Liver (tissue), 8 donors: ENCODE measurements at regions not wholly inside any gene's neighbourhood (a gene's known extent, or its start where the extent isn't known, plus 50 kb on each side); places are given as distances from the start of the nearest gene placed in this dataset.

Source experiments
- DNase-seq: peaks from one replicate; pipeline ENCODE4 v3.0.0-alpha.2; 2017; ENCODE audit warnings: low spot score
- H3K27ac ChIP-seq, 2 donors: one replicate each; pipeline ENCODE4 v1.7.0; 2013; ENCODE audit warnings: inconsistent platforms in 2 of 2, low read length in 2 of 2, control low read depth in 1 of 2, low read depth in 1 of 2, mild to moderate bottlenecking in 1 of 2
- H3K27me3 ChIP-seq, 4 donors: one replicate each; pipeline versions ENCODE4 v1.6.1 to v1.7.0; 2013; ENCODE audit warnings: low read length in 3 of 4, inconsistent platforms in 1 of 4, mild to moderate bottlenecking in 1 of 4, moderate library complexity in 1 of 4; ENCODE audit not compliant: control insufficient read depth in 4 of 4, insufficient read depth in 4 of 4
- H3K36me3 ChIP-seq, 4 donors: one replicate each; pipeline versions ENCODE4 v1.6.1 to v1.7.0; 2013; ENCODE audit warnings: low read length in 3 of 4, mild to moderate bottlenecking in 3 of 4, low read depth in 1 of 4, moderate library complexity in 1 of 4; ENCODE audit not compliant: control insufficient read depth in 4 of 4, insufficient read depth in 3 of 4
- H3K4me1 ChIP-seq, 4 donors: one replicate each; pipeline versions ENCODE4 v1.6.1 to v1.7.0; 2013; ENCODE audit warnings: low read length in 3 of 4, mild to moderate bottlenecking in 3 of 4, moderate library complexity in 1 of 4; ENCODE audit not compliant: control insufficient read depth in 4 of 4, insufficient read depth in 4 of 4
- H3K4me3 ChIP-seq, 3 donors: one replicate each; pipeline versions ENCODE4 v1.6.1 to v1.7.0; 2013; ENCODE audit warnings: low read length in 3 of 3, control low read depth in 1 of 3, low read depth in 1 of 3, mild to moderate bottlenecking in 1 of 3
- H3K9ac ChIP-seq, 2 donors: one replicate each; pipeline ENCODE4 v1.7.0; 2013; ENCODE audit warnings: low read length in 2 of 2, mild to moderate bottlenecking in 2 of 2, moderate library complexity in 2 of 2, control low read depth in 1 of 2, low read depth in 1 of 2
- H3K9me3 ChIP-seq, 4 donors: one replicate each; pipeline versions ENCODE4 v1.6.1 to v1.7.0; 2013; ENCODE audit warnings: low read length in 3 of 4; ENCODE audit not compliant: control insufficient read depth in 4 of 4
- ATF3 ChIP-seq: IDR thresholded peaks from 2 replicates; pipeline ENCODE4 v1.6.1; 2016; ENCODE audit warnings: antibody characterized with exemption
- CTCF ChIP-seq: fragments of 150-350 bp; IDR thresholded peaks from 2 replicates; pipeline ENCODE4 v1.5.1; 2017; ENCODE audit warnings: improper control_type of control experiment, low read depth, low read length; ENCODE audit not compliant: missing input control
- EGR1 ChIP-seq, 2 donors: IDR thresholded peaks; 2 replicates each; pipeline ENCODE4 v1.6.1; 2016 to 2018; ENCODE audit warnings: antibody characterized with exemption in 2 of 2, low read depth in 2 of 2
- FOXA1 ChIP-seq: IDR thresholded peaks from 2 replicates; pipeline ENCODE4 v1.6.1; 2016; ENCODE audit warnings: antibody characterized with exemption
- FOXA2 ChIP-seq: IDR thresholded peaks from 2 replicates; pipeline ENCODE4 v1.6.1; 2016; ENCODE audit warnings: antibody characterized with exemption
- GABPA ChIP-seq, 2 donors: IDR thresholded peaks in 1 of 2; conservative IDR thresholded peaks in 1 of 2; 2 replicates each; pipeline ENCODE4 v1.6.1; 2016; ENCODE audit warnings: antibody characterized with exemption in 2 of 2, mild to moderate bottlenecking in 1 of 2, moderate library complexity in 1 of 2
- HNF4A ChIP-seq, 2 donors: conservative IDR thresholded peaks; 2 replicates each; pipeline ENCODE4 v1.6.1; 2016; ENCODE audit warnings: antibody characterized with exemption in 2 of 2, mild to moderate bottlenecking in 2 of 2
- HNF4G ChIP-seq: IDR thresholded peaks from 2 replicates; pipeline ENCODE4 v1.6.1; 2016; ENCODE audit warnings: antibody characterized with exemption
- JUND ChIP-seq, 2 donors: IDR thresholded peaks; 2 replicates each; pipeline ENCODE4 v1.6.1; 2016; ENCODE audit warnings: antibody characterized with exemption in 2 of 2
- MAX ChIP-seq: IDR thresholded peaks from 2 replicates; pipeline ENCODE4 v1.6.1; 2016; ENCODE audit warnings: antibody characterized with exemption
- NR2F2 ChIP-seq: IDR thresholded peaks from 2 replicates; pipeline ENCODE4 v1.6.1; 2016; ENCODE audit warnings: antibody characterized with exemption
- RAD21 ChIP-seq, 2 donors: IDR thresholded peaks; 2 replicates each; pipeline ENCODE4 v1.6.1; 2016; ENCODE audit warnings: antibody characterized with exemption in 2 of 2, mild to moderate bottlenecking in 2 of 2
- REST ChIP-seq: IDR thresholded peaks from 2 replicates; pipeline ENCODE4 v1.6.1; 2016; ENCODE audit warnings: antibody characterized with exemption, mild to moderate bottlenecking
- RXRA ChIP-seq, 2 donors: IDR thresholded peaks; 2 replicates each; pipeline ENCODE4 v1.6.1; 2017 to 2018; ENCODE audit warnings: antibody characterized with exemption in 2 of 2, mild to moderate bottlenecking in 1 of 2
- TAF1 ChIP-seq: conservative IDR thresholded peaks from 2 replicates; pipeline ENCODE4 v1.6.1; 2016; ENCODE audit warnings: antibody characterized with exemption, mild to moderate bottlenecking
- YY1 ChIP-seq: IDR thresholded peaks from 2 replicates; pipeline ENCODE4 v1.6.1; 2016; ENCODE audit warnings: antibody characterized with exemption, mild to moderate bottlenecking
- ZBTB33 ChIP-seq: IDR thresholded peaks from 2 replicates; pipeline ENCODE4 v1.6.1; 2016; ENCODE audit warnings: antibody characterized with exemption
- WGBS: extraction: QIAGEN DNeasy Blood & Tissue Kit; methylation state at CpG from one replicate; pipeline ENCODE4 v1.1.7; 2013; 5-methylcytosine and 5-hydroxymethylcytosine counted together
- donor health status: healthy.
- donor health status: healthy.
- donor health status: healthy.
- donor health status: healthy.
- donor health status: healthy.

- H3K9ac ChIP-seq, result no peak overlapping the region
- no peaks in the 10 kb centered on the region for H3K36me3 ChIP-seq
These were observed 71.9 kb downstream of the KLHDC7A start for GRCh38 chr1:18552631-18553030.

GRCh38 chr1:18553388-18553787 lies 72.7 kb downstream of the KLHDC7A start:
- no peak overlapping the region for H3K4me3 ChIP-seq
- H3K27me3 ChIP-seq, result peaks cover 0 to 7% (median 4%) of the 10 kb centered on the region in 4 donors
- H3K9me3 ChIP-seq, result no peaks in the 10 kb centered on the region
- no peak for DNase-seq
- no peak overlapping the region for H3K9ac ChIP-seq
- no peaks in the 10 kb centered on the region for H3K4me1 ChIP-seq
- H3K36me3 ChIP-seq, result no peaks in the 10 kb centered on the region
- 91% methylated on average over 11 of the region's 11 CpGs for WGBS
- H3K27ac ChIP-seq, result no peak overlapping the region
- TF ChIP-seq JUND (IDR thresholded peaks at IDR 0.05) (no peak), HNF4A (conservative IDR thresholded peaks at IDR 0.05) (no peak), TAF1 (no peak), RXRA (IDR thresholded peaks at IDR 0.05) (no peak)

More at GRCh38 chr1:18552631-18553030, 71.9 kb downstream of the KLHDC7A start:
- no peaks in the 10 kb centered on the region for H3K9me3 ChIP-seq
- no peak for TF ChIP-seq MAX
- TF ChIP-seq YY1, result no peak
- no peak for TF ChIP-seq GABPA (IDR thresholded peaks at IDR 0.05 in 1 of 2, conservative IDR thresholded peaks at IDR 0.05 in 1 of 2)
- 77% methylated on average over 9 of the region's 9 CpGs for WGBS
- no peak overlapping the region for H3K27ac ChIP-seq
- H3K27me3 ChIP-seq, result peaks cover 0 to 7% (median 2%) of the 10 kb centered on the region in 4 donors
- no peak for DNase-seq
- H3K4me1 ChIP-seq, result no peaks in the 10 kb centered on the region
- no peak overlapping the region for H3K4me3 ChIP-seq

GRCh38 chr1:18554099-18554498 lies 73.4 kb downstream of the KLHDC7A start:
- H3K27me3 ChIP-seq, result peaks cover 0 to 7% (median 4%) of the 10 kb centered on the region in 4 donors
- 52% methylated on average over 5 of the region's 5 CpGs for WGBS

More at GRCh38 chr1:18554099-18554498, 73.4 kb downstream of the KLHDC7A start:
- TF ChIP-seq REST, result no peak
- TF ChIP-seq MAX, result no peak
- no peak for TF ChIP-seq ATF3
- TF ChIP-seq RXRA (IDR thresholded peaks at IDR 0.05), result no peak
- no peak for TF ChIP-seq EGR1 (IDR thresholded peaks at IDR 0.05; ENCODE audit: low read depth in 2 of 2)
- TF ChIP-seq HNF4G, result no peak
- no peak for TF ChIP-seq HNF4A (conservative IDR thresholded peaks at IDR 0.05)
- TF ChIP-seq GABPA (IDR thresholded peaks at IDR 0.05 in 1 of 2, conservative IDR thresholded peaks at IDR 0.05 in 1 of 2), result no peak
- TF ChIP-seq NR2F2, result no peak
- no peak for TF ChIP-seq FOXA2
- TF ChIP-seq JUND (IDR thresholded peaks at IDR 0.05), result no peak
- no peak for TF ChIP-seq RAD21 (IDR thresholded peaks at IDR 0.05)
- no peak for TF ChIP-seq ZBTB33
- no peak for TF ChIP-seq FOXA1
- no peak for TF ChIP-seq CTCF
- TF ChIP-seq TAF1, result no peak
- Histone ChIP-seq H3K36me3 (no peaks in the 10 kb centered on the region), H3K4me3 (no peak overlapping the region), H3K9ac (no peak overlapping the region), H3K4me1 (no peaks in the 10 kb centered on the region), H3K27ac (no peak overlapping the region), H3K9me3 (no peaks in the 10 kb centered on the region)
- DNase-seq, result no peak
